ENCODE measurements at regions not wholly inside any gene's neighbourhood (a gene's known extent, or its start where the extent isn't known, plus 50 kb on each side); places are given as distances from the start of the nearest gene placed in this dataset.
"Not testable (repeated sequence)": the region's sequence is repeated elsewhere in the genome, so short reads cannot be mapped to it uniquely, and the experiment has no call there.

DNA sequence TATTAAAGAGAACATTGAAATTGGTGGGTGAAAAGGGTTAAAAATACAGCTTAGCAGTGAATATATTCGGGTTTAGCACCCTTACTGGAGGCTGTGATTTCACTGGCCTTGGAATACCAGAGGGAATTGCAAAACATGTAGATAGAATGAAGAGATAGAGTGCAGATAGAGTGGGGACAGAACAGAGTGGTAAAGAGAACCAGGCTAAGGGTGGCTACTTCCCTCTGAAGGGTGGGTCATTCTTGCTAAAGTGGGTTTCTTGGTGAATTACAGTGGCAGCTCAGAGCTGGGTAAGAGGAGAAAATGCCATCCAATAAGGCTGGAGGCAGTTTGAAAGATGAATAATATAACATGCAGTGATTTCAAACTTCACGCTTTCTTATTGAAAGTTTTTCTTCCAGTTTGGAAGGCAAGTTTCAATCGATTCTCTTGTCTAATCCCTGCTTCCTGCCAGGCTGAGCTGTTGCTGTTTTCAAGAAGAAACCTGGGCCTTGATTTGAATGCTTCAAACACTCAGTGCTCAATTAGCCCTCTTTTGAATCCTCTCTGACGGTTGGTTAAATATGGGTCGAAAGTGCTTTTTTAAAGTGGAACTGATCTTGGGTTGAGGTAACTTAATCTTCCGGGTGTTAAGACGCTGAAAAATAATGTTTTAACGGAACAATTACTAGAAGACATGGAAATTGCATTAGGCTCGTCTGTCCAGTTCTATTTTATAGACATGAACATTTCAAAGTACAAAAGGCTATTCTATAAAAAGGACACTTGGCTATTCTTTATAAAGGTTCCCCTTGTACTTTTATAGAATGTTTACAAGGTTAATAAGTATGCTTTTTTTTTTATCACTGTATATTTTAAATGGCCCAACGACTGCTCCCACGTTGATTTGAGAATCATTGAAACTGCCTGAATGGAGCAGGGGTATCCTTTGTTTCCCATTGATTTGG, 203.3 kb downstream of the BCAS1 start:
- no peak for DNase-seq (ENCODE audit: low read depth)
- TF ChIP-seq, protein P1, sequence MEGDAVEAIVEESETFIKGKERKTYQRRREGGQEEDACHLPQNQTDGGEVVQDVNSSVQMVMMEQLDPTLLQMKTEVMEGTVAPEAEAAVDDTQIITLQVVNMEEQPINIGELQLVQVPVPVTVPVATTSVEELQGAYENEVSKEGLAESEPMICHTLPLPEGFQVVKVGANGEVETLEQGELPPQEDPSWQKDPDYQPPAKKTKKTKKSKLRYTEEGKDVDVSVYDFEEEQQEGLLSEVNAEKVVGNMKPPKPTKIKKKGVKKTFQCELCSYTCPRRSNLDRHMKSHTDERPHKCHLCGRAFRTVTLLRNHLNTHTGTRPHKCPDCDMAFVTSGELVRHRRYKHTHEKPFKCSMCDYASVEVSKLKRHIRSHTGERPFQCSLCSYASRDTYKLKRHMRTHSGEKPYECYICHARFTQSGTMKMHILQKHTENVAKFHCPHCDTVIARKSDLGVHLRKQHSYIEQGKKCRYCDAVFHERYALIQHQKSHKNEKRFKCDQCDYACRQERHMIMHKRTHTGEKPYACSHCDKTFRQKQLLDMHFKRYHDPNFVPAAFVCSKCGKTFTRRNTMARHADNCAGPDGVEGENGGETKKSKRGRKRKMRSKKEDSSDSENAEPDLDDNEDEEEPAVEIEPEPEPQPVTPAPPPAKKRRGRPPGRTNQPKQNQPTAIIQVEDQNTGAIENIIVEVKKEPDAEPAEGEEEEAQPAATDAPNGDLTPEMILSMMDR (conservative IDR thresholded peaks at IDR 0.05; ENCODE audit: low read length): no peak
- peak overlapping the region; percentile 33 for H3K4me3 ChIP-seq (ENCODE audit: low read length)

GRCh38 chr20:53865901-53866793, 204.2 kb downstream of the BCAS1 start:
- H3K4me3 ChIP-seq (ENCODE audit: low read length): peak overlapping the region; percentile 39
- TF ChIP-seq, protein P1 (conservative IDR thresholded peaks at IDR 0.05; ENCODE audit: low read length): no peak
- peak; percentile 77 for DNase-seq (ENCODE audit: low read depth)

GRCh38 chr20:53864765-53865683, 205.4 kb downstream of the BCAS1 start:
- H3K4me3 ChIP-seq (ENCODE audit: low read length); DNase-seq (ENCODE audit: low read depth): not testable (repeated sequence)

GRCh38 chr20:53863923-53864641, 206.3 kb downstream of the BCAS1 start:
- H3K4me3 ChIP-seq (ENCODE audit: low read length): not testable (repeated sequence)

GRCh38 chr20:53863535-53863922, 206.9 kb downstream of the BCAS1 start:
- not testable (repeated sequence) for H3K4me3 ChIP-seq (ENCODE audit: low read length); DNase-seq (ENCODE audit: low read depth)

More at GRCh38 chr20:53863923-53864641, 206.3 kb downstream of the BCAS1 start:
- not testable (repeated sequence) for DNase-seq (ENCODE audit: low read depth)

DNA sequence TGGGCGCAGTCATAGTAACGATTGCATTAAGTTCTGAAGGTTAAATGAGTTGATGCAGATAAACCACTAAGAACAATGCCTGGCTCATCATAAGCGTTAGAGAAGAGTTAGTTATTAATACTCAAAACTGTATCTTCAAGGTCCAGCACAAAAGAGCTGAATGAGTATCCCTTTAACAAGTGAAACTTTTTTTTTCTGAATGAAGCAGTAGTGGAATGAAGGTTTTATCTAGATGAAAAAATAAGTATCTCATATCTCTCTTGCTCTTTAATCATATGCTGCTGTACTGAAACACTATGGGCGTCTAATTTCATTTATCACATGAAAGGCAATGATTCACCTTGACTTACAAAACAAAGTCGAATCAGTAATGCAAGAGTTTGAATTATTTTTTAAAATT, 207.4 kb downstream of the BCAS1 start:
- not testable (repeated sequence) for H3K4me3 ChIP-seq (ENCODE audit: low read length); DNase-seq (ENCODE audit: low read depth)

DNA sequence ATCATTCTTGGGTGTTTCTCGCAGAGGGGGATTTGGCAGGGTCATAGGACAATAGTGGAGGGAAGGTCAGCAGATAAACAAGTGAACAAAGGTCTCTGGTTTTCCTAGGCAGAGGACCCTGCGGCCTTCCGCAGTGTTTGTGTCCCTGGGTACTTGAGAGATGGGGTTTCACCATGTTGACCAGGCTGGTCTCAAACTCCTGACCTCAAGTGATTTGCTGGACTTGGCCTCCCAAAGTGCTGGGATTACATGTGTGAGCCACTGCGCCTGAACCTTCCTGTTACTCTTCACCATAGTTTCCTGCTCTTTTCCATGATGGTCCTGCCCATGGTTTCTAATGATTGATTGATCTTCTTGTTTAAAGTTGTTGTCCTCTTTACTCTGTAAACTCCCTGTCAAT, 207.9 kb downstream of the BCAS1 start:
- DNase-seq (ENCODE audit: low read depth); H3K4me3 ChIP-seq (ENCODE audit: low read length): not testable (repeated sequence)

DNA sequence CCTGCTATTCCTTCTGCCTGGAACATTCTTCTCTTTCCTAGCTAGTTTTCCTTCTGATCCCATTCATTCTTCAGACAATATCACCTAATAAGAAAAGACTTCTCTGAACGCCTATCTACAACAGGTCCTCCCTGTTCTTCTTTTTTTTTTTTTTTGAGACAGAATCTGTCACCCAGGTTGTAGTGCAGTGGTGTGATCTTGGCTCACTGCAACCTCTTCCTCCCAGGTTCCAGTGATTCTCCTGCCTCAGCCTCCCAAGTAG, 208.3 kb downstream of the BCAS1 start:
- H3K4me3 ChIP-seq (ENCODE audit: low read length); DNase-seq (ENCODE audit: low read depth): not testable (repeated sequence)

- TF ChIP-seq, protein P1 (conservative IDR thresholded peaks at IDR 0.05; ENCODE audit: low read length): no peak
- peak; percentile 38 for DNase-seq (ENCODE audit: low read depth)
- H3K4me3 ChIP-seq (ENCODE audit: low read length): no peak overlapping the region
Measured at GRCh38 chr20:53859684-53860083, 210.7 kb downstream of the BCAS1 start.

DNA sequence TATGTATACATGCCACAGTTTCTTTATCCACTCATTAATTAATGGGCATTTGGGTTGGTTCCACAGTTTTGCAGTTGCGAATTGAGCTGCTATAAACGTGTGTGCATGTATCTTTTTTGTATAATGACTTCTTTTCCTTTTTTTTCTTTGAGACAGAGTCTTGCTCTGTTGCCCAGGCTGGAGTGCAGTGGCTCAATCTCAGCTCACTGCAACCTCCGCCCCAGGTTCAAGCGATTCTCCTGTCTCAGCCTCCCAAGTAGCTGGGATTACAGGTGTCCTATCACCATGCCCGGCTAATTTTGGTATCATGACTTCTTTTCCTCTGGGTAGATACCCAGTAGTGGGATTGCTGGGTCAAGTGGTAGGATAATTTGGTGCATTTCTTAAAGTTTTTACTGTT, 211.4 kb downstream of the BCAS1 start:
- not testable (repeated sequence) for H3K4me3 ChIP-seq (ENCODE audit: low read length); DNase-seq (ENCODE audit: low read depth)

- not testable (repeated sequence) for DNase-seq (ENCODE audit: low read depth)
Measured at GRCh38 chr20:53858516-53858915, 211.9 kb downstream of the BCAS1 start.

More at GRCh38 chr20:53858516-53858915, 211.9 kb downstream of the BCAS1 start:
- H3K4me3 ChIP-seq (ENCODE audit: low read length): not testable (repeated sequence)
